C4-2B (cell line): ENCODE measurements at regions not wholly inside any gene's neighbourhood (a gene's known extent, or its start where the extent isn't known, plus 50 kb on each side); places are given as distances from the start of the nearest gene placed in this dataset.

Experiments
- ZFX ChIP-seq: fragments of 450-650 bp; IDR thresholded peaks from 2 replicates; pipeline ENCODE4 v1.6.1; 2017
- TF ChIP-seq, protein P1 (sequence below): fragments of 450-650 bp; conservative IDR thresholded peaks from 2 replicates; pipeline ENCODE4 v1.5.1; 2017; ENCODE audit warnings: mild to moderate bottlenecking

DNA sequence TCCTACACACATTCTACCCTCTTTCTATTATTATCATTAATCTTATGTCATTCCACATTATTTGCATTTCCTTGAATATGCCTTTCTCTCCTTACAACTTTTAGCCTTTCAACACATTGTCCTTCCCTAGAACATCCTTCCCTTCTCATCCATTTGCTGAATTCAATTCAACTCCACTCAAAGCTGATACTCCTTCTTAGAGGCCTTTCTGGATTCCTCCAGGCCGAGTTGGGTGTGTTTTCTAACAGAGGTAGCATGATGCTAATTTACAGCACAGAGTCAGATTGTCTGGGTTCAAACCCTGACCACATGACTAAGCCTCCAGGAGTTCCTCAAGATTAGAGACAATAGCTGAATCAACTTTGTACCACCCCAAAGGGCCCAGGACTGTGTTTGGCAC lies 63.4 kb upstream of the IL12A start:
- TF ChIP-seq, protein P1, sequence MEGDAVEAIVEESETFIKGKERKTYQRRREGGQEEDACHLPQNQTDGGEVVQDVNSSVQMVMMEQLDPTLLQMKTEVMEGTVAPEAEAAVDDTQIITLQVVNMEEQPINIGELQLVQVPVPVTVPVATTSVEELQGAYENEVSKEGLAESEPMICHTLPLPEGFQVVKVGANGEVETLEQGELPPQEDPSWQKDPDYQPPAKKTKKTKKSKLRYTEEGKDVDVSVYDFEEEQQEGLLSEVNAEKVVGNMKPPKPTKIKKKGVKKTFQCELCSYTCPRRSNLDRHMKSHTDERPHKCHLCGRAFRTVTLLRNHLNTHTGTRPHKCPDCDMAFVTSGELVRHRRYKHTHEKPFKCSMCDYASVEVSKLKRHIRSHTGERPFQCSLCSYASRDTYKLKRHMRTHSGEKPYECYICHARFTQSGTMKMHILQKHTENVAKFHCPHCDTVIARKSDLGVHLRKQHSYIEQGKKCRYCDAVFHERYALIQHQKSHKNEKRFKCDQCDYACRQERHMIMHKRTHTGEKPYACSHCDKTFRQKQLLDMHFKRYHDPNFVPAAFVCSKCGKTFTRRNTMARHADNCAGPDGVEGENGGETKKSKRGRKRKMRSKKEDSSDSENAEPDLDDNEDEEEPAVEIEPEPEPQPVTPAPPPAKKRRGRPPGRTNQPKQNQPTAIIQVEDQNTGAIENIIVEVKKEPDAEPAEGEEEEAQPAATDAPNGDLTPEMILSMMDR, result no peak
- no peak for TF ChIP-seq ZFX
